ENCODE measurements at regions not wholly inside any gene's neighbourhood (a gene's known extent, or its start where the extent isn't known, plus 50 kb on each side); places are given as distances from the start of the nearest gene placed in this dataset.

GRCh38 chr1:228894442-228894989 lies 159.2 kb downstream of the RHOU start:
- Histone ChIP-seq H3K4me3 (no peak overlapping the region), H3K9me2 (ENCODE audit: insufficient read depth) (0 out of 2 replicates have a peak, but pooled peaks cover 8% of the 10 kb centered on the region), H3K27ac (ENCODE audit: low read depth) (no peak overlapping the region), H3K4me2 (no peak overlapping the region), H3K4me1 (ENCODE audit: insufficient read depth) (no peaks in the 10 kb centered on the region), H2AFZ (no peak overlapping the region), H3K79me2 (replicated peaks; ENCODE audit: insufficient read depth) (no peaks in the 10 kb centered on the region), H3K27me3 (ENCODE audit: insufficient read depth) (no peaks in the 10 kb centered on the region), H3K36me3 (ENCODE audit: insufficient read depth) (no peaks in the 10 kb centered on the region), H4K20me1 (replicated peaks; ENCODE audit: insufficient read depth) (no peaks in the 10 kb centered on the region), H3F3A (replicated peaks; ENCODE audit: low read depth) (no peaks in the 10 kb centered on the region)
- Mint-ChIP-seq H3K36me3 (ENCODE audit: low read depth) (no peaks in the 10 kb centered on the region), H3K27ac (no peak overlapping the region), H3K9me3 (peaks cover 5% of the 10 kb centered on the region; the same call in 2 of the 3 replicates), H3K4me3 (no peak overlapping the region), H3K27me3 (ENCODE audit: insufficient read depth, low read depth, poor library complexity) (peaks cover 9% of the 10 kb centered on the region), H3K4me1 (peaks cover 3% of the 10 kb centered on the region; the same call in 2 of the 3 replicates)
- ATAC-seq (no peak), DNase-seq (ENCODE audit: low spot score) (no peak)
- no peak for TF ChIP-seq ZNF114 (CRISPR knock-in tag; IDR thresholded peaks at IDR 0.05)
- no peak for TF ChIP-seq ETS1 (IDR thresholded peaks at IDR 0.05)
- no peak for TF ChIP-seq CTCF (conservative IDR thresholded peaks at IDR 0.05; ENCODE audit: low read depth in 2 of 2)
- TF ChIP-seq EZH2phosphoT487 (IDR thresholded peaks at IDR 0.05; ENCODE audit: unreplicated experiment), result no peak
- no peak for TF ChIP-seq NANOG (IDR thresholded peaks at IDR 0.05; ENCODE audit: borderline replicate concordance)
- no peak for TF ChIP-seq STAT1 (IDR thresholded peaks at IDR 0.05; ENCODE audit: unreplicated experiment)
- TF ChIP-seq ZNF462 (CRISPR knock-in tag; IDR thresholded peaks at IDR 0.05), result no peak
- TF ChIP-seq POLR2AphosphoS5 (IDR thresholded peaks at IDR 0.05; ENCODE audit: low read depth), result no peak
- TF ChIP-seq REST (IDR thresholded peaks at IDR 0.05; ENCODE audit: unreplicated experiment), result no peak
- no peak for TF ChIP-seq JUNB (IDR thresholded peaks at IDR 0.05; ENCODE audit: unreplicated experiment)
- no peak for TF ChIP-seq ZNF331 (CRISPR knock-in tag; IDR thresholded peaks at IDR 0.05; ENCODE audit: low read depth)
- TF ChIP-seq EZH2 (IDR thresholded peaks at IDR 0.05; ENCODE audit: low read depth, unreplicated experiment), result no peak
- TF ChIP-seq CREB1 (CRISPR knock-in tag; IDR thresholded peaks at IDR 0.05; ENCODE audit: low read depth), result no peak

All from GM23338 (cell line).